Keratinocyte (primary cell): ENCODE measurements at regions not wholly inside any gene's neighbourhood (a gene's known extent, or its start where the extent isn't known, plus 50 kb on each side); places are given as distances from the start of the nearest gene placed in this dataset.

Source experiments
- DNase-seq: peaks from one replicate; pipeline ENCODE4 v3.0.0-alpha.2; 2011; ENCODE audit warnings: low read depth, missing footprints, low spot score
- FAIRE-seq: peaks from 2 replicates; lab custom pipeline; 2011; peaks lifted over from hg19 to GRCh38; lab: Jason Lieb, UNC
- H2AFZ ChIP-seq: 2 replicates; pipeline ENCODE4 v1.6.0; 2012; ENCODE audit warnings: low read length, control low read depth, inconsistent platforms; ENCODE audit not compliant: control insufficient read depth
- H3K27ac ChIP-seq: 2 replicates; pipeline ENCODE4 v1.5.1; 2011; ENCODE audit warnings: low read length; ENCODE audit not compliant: control insufficient read depth, insufficient read depth
- H3K27me3 ChIP-seq: 3 replicates; pipeline ENCODE4 v1.6.0; 2011; ENCODE audit warnings: low read length; ENCODE audit not compliant: control insufficient read depth, insufficient read depth; ENCODE audit errors: extremely low read depth
- H3K36me3 ChIP-seq, 2 experiments: 2 replicates in 1 of 2; 3 replicates in 1 of 2; pipeline ENCODE4 v1.5.1; 2011; ENCODE audit warnings: low read length in 2 of 2, mild to moderate bottlenecking in 1 of 2; ENCODE audit not compliant: control insufficient read depth in 2 of 2, insufficient read depth in 2 of 2; ENCODE audit errors: extremely low read depth in 1 of 2
- H3K4me1 ChIP-seq: 3 replicates; pipeline ENCODE4 v1.5.1; 2011; ENCODE audit warnings: low read length; ENCODE audit not compliant: control insufficient read depth, insufficient read depth; ENCODE audit errors: extremely low read depth
- H3K4me2 ChIP-seq: 3 replicates; pipeline ENCODE4 v1.6.0; 2011; ENCODE audit warnings: low read depth, low read length; ENCODE audit not compliant: control insufficient read depth, insufficient read depth; ENCODE audit errors: extremely low read depth
- H3K4me3 ChIP-seq, 3 experiments: fragments of 200-600 bp in 1 of 3; sonication (generic) in 1 of 3; 2 replicates in 2 of 3; 3 replicates in 1 of 3; pipeline ENCODE4 v1.5.1; 2011 to 2016; ENCODE audit warnings: low read length in 3 of 3, mild to moderate bottlenecking in 3 of 3, control low read depth in 2 of 3, inconsistent platforms in 1 of 3, low read depth in 1 of 3, mixed read lengths in 1 of 3, mixed run types in 1 of 3, moderate library complexity in 1 of 3; ENCODE audit not compliant: control insufficient read depth in 2 of 3, insufficient read depth in 2 of 3; ENCODE audit errors: extremely low read depth in 1 of 3
- H3K79me2 ChIP-seq: 2 replicates; pipeline ENCODE4 v1.6.0; 2012; ENCODE audit warnings: low read length; ENCODE audit not compliant: control insufficient read depth, insufficient read depth
- H3K9ac ChIP-seq: 3 replicates; pipeline ENCODE4 v1.6.0; 2011; ENCODE audit warnings: low read length; ENCODE audit not compliant: control insufficient read depth, insufficient read depth; ENCODE audit errors: extremely low read depth
- H3K9me1 ChIP-seq: 3 replicates; pipeline ENCODE4 v1.6.0; 2011; ENCODE audit warnings: low read length; ENCODE audit not compliant: control insufficient read depth, insufficient read depth; ENCODE audit errors: extremely low read depth
- H3K9me3 ChIP-seq: 2 replicates; pipeline ENCODE4 v1.5.1; 2012; ENCODE audit warnings: low read depth, low read length; ENCODE audit not compliant: control insufficient read depth
- H4K20me1 ChIP-seq: 3 replicates; pipeline ENCODE4 v1.6.0; 2011; ENCODE audit warnings: low read length; ENCODE audit not compliant: control insufficient read depth, insufficient read depth; ENCODE audit errors: extremely low read depth
- EZH2 ChIP-seq: IDR thresholded peaks from one replicate; pipeline ENCODE4 v1.6.1; 2012; ENCODE audit warnings: inconsistent platforms, mild to moderate bottlenecking, low read length, moderate library complexity
- dilution Hi-C: fragments of 300-500 bp; cut with MboI; formaldehyde crosslinking; loops from one replicate; pipeline ENCODE4 v1.7.0; 2020; ENCODE audit warnings: low sequenced_read_pairs; ENCODE audit not compliant: extremely low pct_ligation_motif_present
- TF ChIP-seq, protein P1 (sequence below), 3 experiments: IDR thresholded peaks in 1 of 3; conservative IDR thresholded peaks in 1 of 3; optimal IDR thresholded peaks in 1 of 3; 2 replicates in 2 of 3; 3 replicates in 1 of 3; pipeline versions ENCODE3 to v1.5.1; 2011; ENCODE audit warnings: low read length in 3 of 3, mild to moderate bottlenecking in 3 of 3, moderate library complexity in 2 of 3, control low read depth in 1 of 3, inconsistent platforms in 1 of 3; ENCODE audit not compliant: insufficient read depth in 2 of 3; ENCODE audit errors: extremely low read depth in 1 of 3

DNA sequence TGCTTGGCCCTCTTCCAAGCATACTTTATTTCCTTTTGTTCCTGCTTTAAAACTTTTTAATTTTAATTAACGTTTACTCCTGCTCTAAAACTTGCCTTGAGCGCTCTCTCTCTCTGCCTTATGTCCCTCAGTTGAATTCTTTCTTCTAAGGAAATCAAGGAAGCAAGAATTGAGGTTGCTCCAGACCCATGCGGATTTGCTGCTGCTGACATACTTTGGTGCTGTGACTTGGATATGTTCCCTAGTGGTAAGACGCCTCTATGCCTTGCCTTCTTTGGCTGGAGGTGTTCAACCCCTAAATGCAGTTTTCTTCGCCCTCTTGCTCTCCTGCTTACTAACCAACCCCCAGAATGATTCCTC, 148.1 kb downstream of the ADSS2 start:
- Histone ChIP-seq H3K27me3 (no peaks in the 10 kb centered on the region), H3K79me2 (no peaks in the 10 kb centered on the region), H2AFZ (no peak overlapping the region), H3K9me1 (no peaks in the 10 kb centered on the region), H3K9me3 (no peaks in the 10 kb centered on the region), H3K4me1 (peaks cover 25% of the 10 kb centered on the region), H3K4me3 (no peak overlapping the region), H3K4me2 (no peak overlapping the region), H3K36me3 (no peaks in the 10 kb centered on the region), H3K9ac (no peak overlapping the region), H3K27ac (no peak overlapping the region), H4K20me1 (no peaks in the 10 kb centered on the region)
- no peak for FAIRE-seq
- dilution Hi-C loops: no loop called here
- no peak for DNase-seq
- TF ChIP-seq, protein P1, sequence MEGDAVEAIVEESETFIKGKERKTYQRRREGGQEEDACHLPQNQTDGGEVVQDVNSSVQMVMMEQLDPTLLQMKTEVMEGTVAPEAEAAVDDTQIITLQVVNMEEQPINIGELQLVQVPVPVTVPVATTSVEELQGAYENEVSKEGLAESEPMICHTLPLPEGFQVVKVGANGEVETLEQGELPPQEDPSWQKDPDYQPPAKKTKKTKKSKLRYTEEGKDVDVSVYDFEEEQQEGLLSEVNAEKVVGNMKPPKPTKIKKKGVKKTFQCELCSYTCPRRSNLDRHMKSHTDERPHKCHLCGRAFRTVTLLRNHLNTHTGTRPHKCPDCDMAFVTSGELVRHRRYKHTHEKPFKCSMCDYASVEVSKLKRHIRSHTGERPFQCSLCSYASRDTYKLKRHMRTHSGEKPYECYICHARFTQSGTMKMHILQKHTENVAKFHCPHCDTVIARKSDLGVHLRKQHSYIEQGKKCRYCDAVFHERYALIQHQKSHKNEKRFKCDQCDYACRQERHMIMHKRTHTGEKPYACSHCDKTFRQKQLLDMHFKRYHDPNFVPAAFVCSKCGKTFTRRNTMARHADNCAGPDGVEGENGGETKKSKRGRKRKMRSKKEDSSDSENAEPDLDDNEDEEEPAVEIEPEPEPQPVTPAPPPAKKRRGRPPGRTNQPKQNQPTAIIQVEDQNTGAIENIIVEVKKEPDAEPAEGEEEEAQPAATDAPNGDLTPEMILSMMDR (optimal IDR thresholded peaks at IDR 0.05 in 1 of 3, IDR thresholded peaks at IDR 0.05 in 1 of 3, conservative IDR thresholded peaks at IDR 0.05 in 1 of 3; ENCODE audit: extremely low read depth in 1 of 3, insufficient read depth in 2 of 3, low read length in 3 of 3): no peak
- TF ChIP-seq EZH2: no peak

DNA sequence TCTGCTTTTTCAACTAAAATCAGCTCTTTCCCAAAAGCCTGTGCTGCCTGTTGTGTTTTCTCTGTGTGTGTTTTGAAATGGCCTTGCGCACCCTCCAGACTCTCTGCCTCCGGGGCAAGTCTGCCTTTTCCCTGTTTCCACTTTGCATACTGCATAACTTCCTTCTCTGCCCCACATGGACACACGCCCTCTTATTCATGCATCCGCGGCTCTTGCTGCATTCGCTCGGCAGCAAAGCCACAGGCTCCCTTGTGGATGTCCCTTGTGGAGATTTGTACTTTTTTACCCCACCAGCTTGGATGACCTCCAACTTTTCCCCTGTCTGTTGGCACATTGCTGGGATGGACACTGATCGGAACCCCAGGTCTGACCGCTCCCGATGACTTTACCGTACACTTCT, 147.6 kb downstream of the ADSS2 start:
- H3K36me3 ChIP-seq: no peaks in the 10 kb centered on the region
- no peaks in the 10 kb centered on the region for H3K9me3 ChIP-seq
- H3K4me2 ChIP-seq: no peak overlapping the region
- no peaks in the 10 kb centered on the region for H3K79me2 ChIP-seq
- H3K9me1 ChIP-seq: no peaks in the 10 kb centered on the region
- H3K27me3 ChIP-seq: no peaks in the 10 kb centered on the region
- H3K27ac ChIP-seq: no peak overlapping the region
- no peaks in the 10 kb centered on the region for H4K20me1 ChIP-seq
- DNase-seq (no peak), FAIRE-seq (no peak)
- dilution Hi-C loops: no loop called here
- no peak overlapping the region for H3K9ac ChIP-seq
- H3K4me1 ChIP-seq: peaks cover 24% of the 10 kb centered on the region
- TF ChIP-seq EZH2: no peak
- TF ChIP-seq, protein P1 (optimal IDR thresholded peaks at IDR 0.05 in 1 of 3, IDR thresholded peaks at IDR 0.05 in 1 of 3, conservative IDR thresholded peaks at IDR 0.05 in 1 of 3; ENCODE audit: extremely low read depth in 1 of 3, insufficient read depth in 2 of 3, low read length in 3 of 3): no peak
- no peak overlapping the region for H3K4me3 ChIP-seq
- no peak overlapping the region for H2AFZ ChIP-seq
